OCI-LY1 (cell line): ENCODE measurements at regions not wholly inside any gene's neighbourhood (a gene's known extent, or its start where the extent isn't known, plus 50 kb on each side); places are given as distances from the start of the nearest gene placed in this dataset.

Experiments
- H2AFZ ChIP-seq: fragments of 200-600 bp; sonication (generic), shearing (Covaris generic); 2 replicates; pipeline ENCODE4 v1.6.0; 2014; ENCODE audit warnings: antibody characterized with exemption, mild to moderate bottlenecking, low read length
- H3F3A ChIP-seq: fragments of 200-600 bp; sonication (generic), shearing (Covaris generic); 2 replicates; pipeline ENCODE4 v1.6.0; 2014; ENCODE audit warnings: mild to moderate bottlenecking, antibody characterized with exemption, low read length, moderate library complexity; ENCODE audit not compliant: insufficient read depth
- H3K27ac ChIP-seq: fragments of 200-600 bp; sonication (generic); 2 replicates; pipeline ENCODE4 v1.5.1; 2014; ENCODE audit warnings: low read length, mixed run types, mild to moderate bottlenecking, low read depth; ENCODE audit not compliant: poor library complexity, severe bottlenecking
- H3K27me3 ChIP-seq: fragments of 200-600 bp; sonication (generic); 2 replicates; pipeline ENCODE4 v1.6.0; 2014; ENCODE audit warnings: antibody characterized with exemption, mild to moderate bottlenecking, low read length, moderate library complexity; ENCODE audit not compliant: insufficient read depth
- H3K36me3 ChIP-seq: fragments of 200-600 bp; sonication (generic); 2 replicates; pipeline ENCODE4 v1.6.1; 2014; ENCODE audit warnings: mild to moderate bottlenecking, antibody characterized with exemption, low read length, moderate library complexity, mixed read lengths; ENCODE audit not compliant: insufficient read depth
- H3K4me1 ChIP-seq: fragments of 200-600 bp; sonication (generic); 2 replicates; pipeline ENCODE4 v1.5.1; 2014; ENCODE audit warnings: mild to moderate bottlenecking, low read length, moderate library complexity; ENCODE audit not compliant: insufficient read depth, severe bottlenecking
- H3K4me2 ChIP-seq: fragments of 200-600 bp; sonication (generic), shearing (Covaris generic); 2 replicates; pipeline ENCODE4 v1.6.1; 2014; ENCODE audit warnings: low read length
- H3K4me3 ChIP-seq: fragments of 200-600 bp; sonication (generic); 2 replicates; pipeline ENCODE4 v1.5.1; 2014; ENCODE audit warnings: low read length, low read depth, mild to moderate bottlenecking, mixed read lengths; ENCODE audit not compliant: poor library complexity, severe bottlenecking
- H3K79me2 ChIP-seq: fragments of 200-600 bp; shearing (Covaris generic); 2 replicates; pipeline ENCODE4 v1.6.1; 2016; ENCODE audit warnings: mixed run types, low read length, mixed read lengths; ENCODE audit not compliant: insufficient read depth
- H3K9ac ChIP-seq: fragments of 200-600 bp; sonication (generic), shearing (Covaris generic); 2 replicates; pipeline ENCODE4 v1.6.1; 2014; ENCODE audit warnings: mild to moderate bottlenecking, low read length, mixed read lengths
- H3K9me2 ChIP-seq: fragments of 200-600 bp; sonication (generic), shearing (Covaris generic); 2 replicates; pipeline ENCODE4 v1.6.1; 2014; ENCODE audit warnings: low read depth, mild to moderate bottlenecking, low read length, mixed read lengths
- H3K9me3 ChIP-seq: fragments of 200-600 bp; shearing (Covaris generic); 2 replicates; pipeline ENCODE4 v1.6.1; 2014; ENCODE audit warnings: low read length, mixed read lengths
- H4K20me1 ChIP-seq: fragments of 200-600 bp; sonication (generic), shearing (Covaris generic); 2 replicates; pipeline ENCODE4 v1.6.0; 2016; ENCODE audit warnings: mild to moderate bottlenecking, low read length; ENCODE audit not compliant: insufficient read depth
- EZH2 ChIP-seq: fragments of 200-600 bp; sonication (generic), shearing (Covaris generic); IDR thresholded peaks from 2 replicates; pipeline ENCODE4 v1.8.0; 2017; ENCODE audit warnings: borderline replicate concordance, mixed run types, mild to moderate bottlenecking, antibody characterized with exemption, low read length, moderate library complexity, mixed read lengths
- TF ChIP-seq, protein P1 (sequence below): fragments of 200-600 bp; sonication (generic), shearing (Covaris generic); IDR thresholded peaks from 2 replicates; pipeline ENCODE4 v1.5.1; 2017; ENCODE audit warnings: mild to moderate bottlenecking, antibody characterized with exemption, low read length, moderate library complexity, mixed read lengths

- H3K27ac ChIP-seq = no peak overlapping the region
These were observed 196.3 kb downstream of the SNX10 start for GRCh38 chr7:26487780-26488515.

DNA sequence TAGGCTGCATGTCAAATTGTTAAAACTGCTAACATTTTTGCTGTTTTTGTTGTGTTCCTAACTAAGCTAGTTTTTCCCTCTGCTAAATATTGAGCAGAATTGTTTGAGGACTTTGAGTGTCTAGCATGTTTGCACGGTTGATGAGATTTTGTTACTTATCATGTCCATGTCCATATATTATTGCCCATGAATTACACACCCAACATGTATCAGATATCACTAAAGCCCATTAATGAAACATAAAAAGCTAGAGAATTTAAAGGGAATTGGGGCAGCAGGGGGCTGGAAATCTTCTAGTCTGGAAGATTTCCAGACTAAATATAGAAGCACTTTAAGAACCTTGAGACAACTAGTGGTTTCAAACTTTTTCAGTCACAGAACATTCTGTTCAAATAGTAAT, 197.7 kb downstream of the SNX10 start:
- no peaks in the 10 kb centered on the region for H4K20me1 ChIP-seq
- H3K4me2 ChIP-seq = no peak overlapping the region
- no peaks in the 10 kb centered on the region for H3K36me3 ChIP-seq
- TF ChIP-seq, protein P1, sequence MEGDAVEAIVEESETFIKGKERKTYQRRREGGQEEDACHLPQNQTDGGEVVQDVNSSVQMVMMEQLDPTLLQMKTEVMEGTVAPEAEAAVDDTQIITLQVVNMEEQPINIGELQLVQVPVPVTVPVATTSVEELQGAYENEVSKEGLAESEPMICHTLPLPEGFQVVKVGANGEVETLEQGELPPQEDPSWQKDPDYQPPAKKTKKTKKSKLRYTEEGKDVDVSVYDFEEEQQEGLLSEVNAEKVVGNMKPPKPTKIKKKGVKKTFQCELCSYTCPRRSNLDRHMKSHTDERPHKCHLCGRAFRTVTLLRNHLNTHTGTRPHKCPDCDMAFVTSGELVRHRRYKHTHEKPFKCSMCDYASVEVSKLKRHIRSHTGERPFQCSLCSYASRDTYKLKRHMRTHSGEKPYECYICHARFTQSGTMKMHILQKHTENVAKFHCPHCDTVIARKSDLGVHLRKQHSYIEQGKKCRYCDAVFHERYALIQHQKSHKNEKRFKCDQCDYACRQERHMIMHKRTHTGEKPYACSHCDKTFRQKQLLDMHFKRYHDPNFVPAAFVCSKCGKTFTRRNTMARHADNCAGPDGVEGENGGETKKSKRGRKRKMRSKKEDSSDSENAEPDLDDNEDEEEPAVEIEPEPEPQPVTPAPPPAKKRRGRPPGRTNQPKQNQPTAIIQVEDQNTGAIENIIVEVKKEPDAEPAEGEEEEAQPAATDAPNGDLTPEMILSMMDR = no peak
- TF ChIP-seq EZH2 = no peak
- no peaks in the 10 kb centered on the region for H3F3A ChIP-seq
- no peak overlapping the region for H3K27ac ChIP-seq
- H3K9me3 ChIP-seq = 0 out of 2 replicates have a peak, but pooled peaks cover 6% of the 10 kb centered on the region
- no peak overlapping the region for H3K9ac ChIP-seq
- H2AFZ ChIP-seq = no peak overlapping the region
- peaks cover 9% of the 10 kb centered on the region; the same call in 1 of the 2 replicates for H3K27me3 ChIP-seq
- H3K4me3 ChIP-seq = no peak overlapping the region
- no peaks in the 10 kb centered on the region for H3K9me2 ChIP-seq
- no peaks in the 10 kb centered on the region for H3K4me1 ChIP-seq
- H3K79me2 ChIP-seq = no peaks in the 10 kb centered on the region

More at GRCh38 chr7:26487780-26488515, 196.3 kb downstream of the SNX10 start:
- Histone ChIP-seq H3K9ac (no peak overlapping the region), H3K36me3 (no peaks in the 10 kb centered on the region), H3K4me3 (no peak overlapping the region), H3K9me3 (peaks cover 10% of the 10 kb centered on the region; the same call in 1 of the 2 replicates), H4K20me1 (no peaks in the 10 kb centered on the region), H3K4me1 (no peaks in the 10 kb centered on the region), H3K79me2 (no peaks in the 10 kb centered on the region), H2AFZ (no peak overlapping the region), H3F3A (no peaks in the 10 kb centered on the region), H3K4me2 (no peak overlapping the region), H3K9me2 (no peaks in the 10 kb centered on the region), H3K27me3 (peaks cover 9% of the 10 kb centered on the region; the same call in 1 of the 2 replicates)
- no peak for TF ChIP-seq EZH2
- TF ChIP-seq, protein P1 = no peak

GRCh38 chr7:26489906-26490639, 198.4 kb downstream of the SNX10 start:
- H3K4me2 ChIP-seq = no peak overlapping the region
- no peaks in the 10 kb centered on the region for H3K4me1 ChIP-seq
- no peak overlapping the region for H3K4me3 ChIP-seq
- H3K36me3 ChIP-seq = no peaks in the 10 kb centered on the region
- H3K9ac ChIP-seq = no peak overlapping the region
- no peaks in the 10 kb centered on the region for H3F3A ChIP-seq
- TF ChIP-seq, protein P1 = no peak
- H3K9me2 ChIP-seq = no peaks in the 10 kb centered on the region
- 0 out of 2 replicates have a peak, but pooled peaks cover 2% of the 10 kb centered on the region for H3K9me3 ChIP-seq
- H3K27ac ChIP-seq = no peak overlapping the region
- no peak overlapping the region for H2AFZ ChIP-seq
- no peaks in the 10 kb centered on the region for H4K20me1 ChIP-seq
- no peaks in the 10 kb centered on the region for H3K79me2 ChIP-seq
- peaks cover 4% of the 10 kb centered on the region; the same call in 1 of the 2 replicates for H3K27me3 ChIP-seq
